ENCODE measurements at regions not wholly inside any gene's neighbourhood (a gene's known extent, or its start where the extent isn't known, plus 50 kb on each side); places are given as distances from the start of the nearest gene placed in this dataset.

GRCh38 chr4:104163820-104164219 is 330.9 kb downstream of the CXXC4 start:
- TF ChIP-seq POLR2A (IDR thresholded peaks at IDR 0.05), result no peak
- TF ChIP-seq CTCF (IDR thresholded peaks at IDR 0.05), result no peak
